GM18909 (cell line): ENCODE measurements at regions not wholly inside any gene's neighbourhood (a gene's known extent, or its start where the extent isn't known, plus 50 kb on each side); places are given as distances from the start of the nearest gene placed in this dataset.
A peak's percentile ranks its signal among the peaks of the same experiment; 100 is the strongest.
"Not testable (repeated sequence)": the region's sequence is repeated elsewhere in the genome, so short reads cannot be mapped to it uniquely, and the experiment has no call there.

Experiments used
- ATAC-seq: cut with Tn5 transposase; IDR thresholded peaks from one replicate; pipeline ENCODE4 v1.9.1; 2021; ENCODE audit warnings: mild to moderate bottlenecking; ENCODE audit not compliant: unreplicated experiment, poor library complexity

GRCh38 chr18:23311351-23312121 lies 141.6 kb upstream of the RIOK3 start:
- ATAC-seq = no peak

- no peak for ATAC-seq
Measured at GRCh38 chr18:23313379-23313778, 139.7 kb upstream of the RIOK3 start.

DNA sequence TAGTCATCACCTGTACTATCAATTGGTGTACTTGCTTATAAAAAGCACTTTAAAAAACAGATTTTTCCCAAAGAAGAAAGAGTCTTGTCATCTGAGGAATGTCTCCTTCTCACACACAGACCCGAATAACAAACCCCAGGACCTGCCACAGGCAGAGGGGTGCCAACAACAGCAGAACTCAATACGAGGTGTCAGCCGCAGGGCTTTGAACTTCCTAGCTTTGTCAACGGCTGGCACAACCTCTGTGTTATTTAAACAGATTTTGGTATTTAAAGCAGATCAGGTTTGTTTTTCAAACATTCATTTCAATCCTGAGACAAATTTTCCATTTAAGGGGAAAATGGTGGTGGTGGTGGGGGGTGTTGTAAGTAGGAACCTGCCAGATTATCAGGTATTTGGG lies 138.4 kb upstream of the RIOK3 start:
- ATAC-seq = no peak

GRCh38 chr18:23316316-23316715 lies 136.8 kb upstream of the RIOK3 start:
- ATAC-seq = no peak

DNA sequence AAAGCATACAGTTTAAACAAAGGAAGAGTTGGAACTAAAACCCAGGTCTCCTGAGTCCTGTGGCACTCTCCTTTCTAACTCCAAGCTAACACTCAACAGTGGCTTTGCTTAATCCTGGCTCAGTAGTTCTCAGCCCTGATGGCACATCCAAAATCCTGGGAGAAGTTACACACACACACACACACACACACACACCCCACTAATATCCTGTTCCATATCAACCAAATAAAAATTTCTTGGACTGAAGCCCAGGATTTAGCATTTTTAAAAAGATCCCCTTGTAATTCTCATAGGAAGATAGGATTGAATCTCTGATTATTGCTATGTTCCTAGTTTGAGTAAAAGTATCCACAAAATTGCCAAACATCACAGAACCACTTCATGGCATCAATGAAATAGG lies 136.1 kb upstream of the RIOK3 start:
- ATAC-seq = no peak

- ATAC-seq = no peak
Measured at GRCh38 chr18:23317975-23318675, 135.0 kb upstream of the RIOK3 start.

GRCh38 chr18:23320709-23321236 lies 132.3 kb upstream of the RIOK3 start:
- ATAC-seq = no peak

- ATAC-seq = no peak
Measured at GRCh38 chr18:23321996-23322395, 131.1 kb upstream of the RIOK3 start.

GRCh38 chr18:23324056-23324811 lies 128.9 kb upstream of the RIOK3 start:
- ATAC-seq = no peak

DNA sequence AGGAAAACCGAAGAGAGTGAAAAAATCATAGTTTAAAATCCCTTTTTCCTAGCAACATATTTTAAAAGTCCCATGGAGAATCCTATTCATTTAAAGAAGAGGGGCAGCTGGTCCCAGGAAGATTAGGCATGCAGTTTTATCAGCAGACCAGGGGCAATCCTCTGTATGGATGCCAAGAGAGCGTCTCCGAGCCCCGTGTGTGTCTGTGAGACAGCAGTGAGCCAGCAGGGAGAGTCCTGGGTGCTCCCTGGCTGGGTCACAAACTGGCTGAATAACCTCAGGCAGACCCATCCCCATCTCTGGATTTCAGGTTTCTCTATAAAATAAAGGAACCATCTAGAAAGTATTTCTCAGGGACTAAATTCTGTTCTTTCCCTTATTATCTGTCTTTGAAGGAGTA lies 128.2 kb upstream of the RIOK3 start:
- ATAC-seq = no peak

GRCh38 chr18:23329671-23330070 lies 123.4 kb upstream of the RIOK3 start:
- ATAC-seq = not testable (repeated sequence)

DNA sequence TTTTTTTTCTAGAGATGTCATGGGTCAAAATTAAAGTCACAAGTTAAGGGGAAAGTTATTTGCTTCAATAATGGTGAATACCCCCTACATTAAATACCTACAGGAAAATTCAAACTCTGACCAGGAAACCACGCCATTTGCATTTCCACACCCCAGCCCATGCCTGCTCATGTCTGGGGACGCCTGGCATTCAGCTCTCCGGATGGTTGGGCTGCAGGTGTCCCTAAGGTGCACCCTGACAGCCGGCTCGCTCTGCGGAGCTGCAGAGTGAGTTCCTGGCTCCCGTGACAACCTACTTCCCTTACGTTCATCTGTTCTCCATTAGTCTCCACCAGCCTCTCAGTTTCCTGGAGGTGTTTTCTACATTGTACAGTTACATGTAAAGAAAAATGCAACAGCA lies 122.7 kb upstream of the RIOK3 start:
- peak; percentile 90 for ATAC-seq

DNA sequence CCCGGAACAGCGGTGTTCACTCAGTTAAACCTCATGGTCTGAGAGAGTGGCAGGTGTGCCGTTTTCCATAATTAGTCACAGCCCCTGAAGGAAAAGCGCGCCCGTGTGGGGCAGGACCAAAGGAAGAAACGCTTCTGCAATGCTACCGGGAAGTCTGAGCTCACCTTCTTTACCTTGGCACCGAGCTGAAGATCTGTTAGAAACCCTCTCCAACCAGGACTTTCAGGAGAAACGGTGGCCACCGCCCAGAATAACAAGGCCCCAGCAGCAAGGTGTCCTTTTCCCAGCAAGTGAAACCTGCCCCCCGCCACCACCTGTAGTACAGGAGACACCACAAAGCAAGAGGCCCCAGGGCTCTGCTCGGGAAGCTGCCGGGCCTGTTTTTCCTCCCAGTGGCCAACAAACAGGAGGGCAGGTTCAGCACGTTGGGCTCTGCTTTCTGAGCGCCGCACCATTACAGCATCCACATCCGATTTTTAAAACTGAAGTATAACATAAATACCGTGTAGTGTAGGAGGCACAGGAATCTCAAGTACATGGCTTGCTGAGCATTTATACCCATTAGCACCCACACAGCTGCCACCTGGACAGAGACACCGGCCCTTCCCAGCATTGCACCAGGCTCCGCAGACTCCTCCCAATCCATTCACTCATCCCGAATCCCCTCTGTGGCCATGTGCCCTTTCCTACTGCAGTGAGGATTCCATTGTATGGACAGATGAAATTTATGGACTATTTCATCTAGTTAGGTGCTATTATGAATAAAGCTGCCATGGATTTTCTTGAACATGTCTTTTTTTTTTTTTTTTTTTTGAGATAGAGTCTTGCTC lies 121.8 kb upstream of the RIOK3 start:
- ATAC-seq = no peak

- no peak for ATAC-seq
Measured at GRCh38 chr18:23332356-23332755, 120.7 kb upstream of the RIOK3 start.

DNA sequence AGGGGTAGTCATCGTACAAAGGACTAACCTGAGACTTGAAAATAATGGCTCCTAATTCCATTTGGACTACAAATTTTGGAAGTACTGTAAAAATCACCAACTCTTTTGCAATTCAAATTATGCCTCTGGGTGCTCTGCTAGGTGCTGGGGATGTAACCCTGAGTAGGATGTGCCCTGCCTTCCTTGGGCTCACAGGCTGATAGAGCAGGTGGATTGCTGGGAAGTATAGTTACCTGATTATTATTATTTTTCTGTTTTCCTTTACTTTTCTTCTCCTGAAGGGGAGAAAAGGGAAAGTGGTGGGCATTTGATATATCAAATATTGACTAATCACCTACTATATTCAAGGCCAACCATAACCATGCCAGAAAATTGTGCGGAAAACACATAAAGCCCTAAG lies 119.3 kb upstream of the RIOK3 start:
- ATAC-seq = no peak

DNA sequence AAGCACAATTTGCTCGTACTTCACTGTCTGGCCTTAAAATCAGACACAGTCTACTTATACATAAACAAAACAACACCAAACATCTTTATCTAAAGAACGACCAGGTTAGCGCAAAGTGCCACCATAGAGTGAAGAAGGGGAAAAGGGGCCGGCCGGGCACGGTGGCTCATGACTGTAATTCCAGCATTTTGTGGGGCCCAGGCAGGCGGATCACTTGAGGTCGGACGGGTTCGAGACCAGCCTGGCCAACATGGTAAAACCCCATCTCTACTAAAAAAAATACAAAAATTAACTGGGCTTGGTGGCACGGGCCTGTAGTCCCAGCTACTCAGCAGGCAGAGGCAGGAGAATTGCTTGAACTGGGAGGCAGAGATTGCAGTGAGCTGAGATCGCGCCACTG lies 118.5 kb upstream of the RIOK3 start:
- no peak for ATAC-seq

DNA sequence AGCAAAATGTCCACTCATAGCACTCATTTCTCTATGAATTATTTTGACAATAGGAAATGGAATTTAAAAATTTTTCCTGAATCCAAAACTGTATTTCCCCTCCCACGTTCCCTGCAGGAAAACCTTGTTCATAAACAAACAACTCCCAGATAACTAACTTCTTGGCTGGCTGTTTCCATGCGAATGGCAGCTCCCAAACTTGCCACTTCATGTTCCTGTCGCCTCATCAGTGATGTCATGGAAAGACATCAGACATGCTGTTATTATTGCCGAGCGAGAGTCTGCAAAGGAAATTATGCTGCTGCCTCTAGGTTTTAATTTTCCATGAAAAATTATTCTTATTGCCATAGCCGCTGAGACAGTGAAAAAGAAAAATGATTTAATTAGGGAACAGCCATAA lies 117.0 kb upstream of the RIOK3 start:
- ATAC-seq = no peak

DNA sequence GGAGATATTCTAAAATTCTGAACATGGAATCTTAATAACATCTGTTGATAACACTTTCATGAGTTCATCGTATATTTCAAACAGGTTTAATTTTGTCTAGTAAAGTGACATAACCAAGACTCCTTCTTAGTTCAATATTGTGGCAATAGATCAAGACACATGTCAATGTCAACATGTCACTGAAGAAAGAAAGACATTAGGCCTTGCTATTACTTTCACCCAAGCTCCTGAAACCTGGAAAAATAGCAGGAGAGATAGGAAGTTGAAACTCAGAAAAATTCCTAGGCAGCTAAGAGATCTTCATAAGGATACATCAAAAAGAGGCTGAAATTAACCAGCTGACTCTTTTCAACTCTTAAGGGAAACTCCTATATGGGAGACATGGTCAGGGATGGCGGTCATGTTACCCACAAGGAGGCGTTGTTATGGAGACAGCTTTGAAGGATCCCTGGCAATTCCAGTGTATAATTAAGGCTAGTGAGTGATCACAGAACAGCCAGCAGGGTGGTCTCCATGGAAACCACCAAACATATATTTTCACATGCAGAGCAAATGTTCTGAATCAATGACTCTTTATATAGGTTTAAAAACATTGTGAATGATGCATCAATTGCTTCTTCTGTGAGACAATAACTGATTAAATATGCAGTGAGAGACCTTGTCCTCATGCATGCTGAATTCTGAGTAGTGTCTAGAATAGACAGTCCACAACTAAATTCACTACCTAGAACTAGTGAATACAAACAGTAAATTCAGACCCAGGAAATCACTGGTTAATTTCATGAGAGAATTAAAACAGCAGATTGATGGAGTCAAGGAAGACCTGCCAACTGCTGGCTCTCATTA lies 115.3 kb upstream of the RIOK3 start:
- ATAC-seq = no peak

- no peak for ATAC-seq
Measured at GRCh38 chr18:23340661-23341060, 112.4 kb upstream of the RIOK3 start.
